Loucy (cell line): ENCODE measurements at regions not wholly inside any gene's neighbourhood (a gene's known extent, or its start where the extent isn't known, plus 50 kb on each side); places are given as distances from the start of the nearest gene placed in this dataset.

Experiments used
- H2AFZ ChIP-seq: fragments of 200-600 bp; sonication (generic); 2 replicates; pipeline ENCODE4 v1.6.0; 2016; ENCODE audit warnings: antibody characterized with exemption, mild to moderate bottlenecking, low read length, moderate library complexity
- H3F3A ChIP-seq: fragments of 200-600 bp; 2 replicates; pipeline ENCODE4 v1.6.0; 2016; ENCODE audit warnings: antibody characterized with exemption, low read depth, mild to moderate bottlenecking
- H3K27me3 ChIP-seq: fragments of 200-600 bp; sonication (generic); 2 replicates; pipeline ENCODE4 v1.6.1; 2014; ENCODE audit warnings: low read length, mild to moderate bottlenecking; ENCODE audit not compliant: insufficient read depth, poor library complexity, severe bottlenecking
- H3K36me3 ChIP-seq: fragments of 200-600 bp; sonication (generic); 2 replicates; pipeline ENCODE4 v1.6.1; 2016; ENCODE audit warnings: low read length; ENCODE audit not compliant: insufficient read depth
- H3K4me1 ChIP-seq: fragments of 200-600 bp; sonication (generic); 2 replicates; pipeline ENCODE4 v1.5.1; 2014; ENCODE audit warnings: low read length, mild to moderate bottlenecking; ENCODE audit not compliant: insufficient read depth, poor library complexity, severe bottlenecking
- H3K4me2 ChIP-seq: fragments of 200-600 bp; sonication (generic); 2 replicates; pipeline ENCODE4 v1.6.0; 2014; ENCODE audit warnings: antibody characterized with exemption, low read length, low read depth, mild to moderate bottlenecking; ENCODE audit not compliant: poor library complexity, severe bottlenecking
- H3K4me3 ChIP-seq: fragments of 200-600 bp; sonication (generic); 2 replicates; pipeline ENCODE4 v1.5.1; 2014; ENCODE audit warnings: low read length, mild to moderate bottlenecking, mixed read lengths; ENCODE audit not compliant: poor library complexity, severe bottlenecking
- H3K79me2 ChIP-seq: fragments of 200-600 bp; sonication (generic); 2 replicates; pipeline ENCODE4 v1.6.1; 2014; ENCODE audit warnings: low read length; ENCODE audit not compliant: insufficient read depth
- H3K9ac ChIP-seq: fragments of 200-600 bp; sonication (generic); 2 replicates; pipeline ENCODE4 v1.6.0; 2014; ENCODE audit warnings: mild to moderate bottlenecking, low read depth, low read length, moderate library complexity; ENCODE audit not compliant: poor library complexity, severe bottlenecking
- H3K9me2 ChIP-seq: fragments of 200-600 bp; sonication (generic); replicated peaks from 2 replicates; pipeline ENCODE4 v1.6.1; 2016; ENCODE audit warnings: low read depth, low read length, mixed read lengths
- H3K9me3 ChIP-seq: fragments of 200-600 bp; sonication (generic); 2 replicates; pipeline ENCODE4 v1.6.1; 2014; ENCODE audit warnings: mild to moderate bottlenecking, antibody characterized with exemption, low read length, low read depth; ENCODE audit not compliant: insufficient read depth
- H4K20me1 ChIP-seq: fragments of 200-600 bp; sonication (generic); 2 replicates; pipeline ENCODE4 v1.6.0; 2014; ENCODE audit warnings: antibody characterized with exemption, low read length, mild to moderate bottlenecking; ENCODE audit not compliant: insufficient read depth, poor library complexity, severe bottlenecking
- CTCF ChIP-seq: fragments of 200-600 bp; sonication (generic); conservative IDR thresholded peaks from 2 replicates; pipeline ENCODE4 v1.5.1; 2014; ENCODE audit warnings: mild to moderate bottlenecking, antibody characterized with exemption, low read length
- EZH2phosphoT487 ChIP-seq: fragments of 200-600 bp; IDR thresholded peaks from 2 replicates; pipeline ENCODE4 v1.6.1; 2018; ENCODE audit warnings: antibody characterized with exemption, mild to moderate bottlenecking, moderate library complexity, borderline replicate concordance

- Histone ChIP-seq H3K4me2 (peak overlapping the region; percentile 48), H2AFZ (peak overlapping the region; percentile 44; the same call in 1 of the 2 replicates), H3F3A (no peaks in the 10 kb centered on the region), H3K79me2 (no peaks in the 10 kb centered on the region), H3K9me2 (no peaks in the 10 kb centered on the region), H3K27me3 (no peaks in the 10 kb centered on the region), H3K4me1 (peaks cover 13% of the 10 kb centered on the region), H3K36me3 (no peaks in the 10 kb centered on the region), H3K9ac (no peak overlapping the region), H3K4me3 (no peak overlapping the region), H3K9me3 (no peaks in the 10 kb centered on the region), H4K20me1 (no peaks in the 10 kb centered on the region)
- no peak for TF ChIP-seq CTCF
- TF ChIP-seq EZH2phosphoT487: no peak
These were observed 121.9 kb upstream of the LGALSL start for GRCh38 chr2:64331849-64332699.

DNA sequence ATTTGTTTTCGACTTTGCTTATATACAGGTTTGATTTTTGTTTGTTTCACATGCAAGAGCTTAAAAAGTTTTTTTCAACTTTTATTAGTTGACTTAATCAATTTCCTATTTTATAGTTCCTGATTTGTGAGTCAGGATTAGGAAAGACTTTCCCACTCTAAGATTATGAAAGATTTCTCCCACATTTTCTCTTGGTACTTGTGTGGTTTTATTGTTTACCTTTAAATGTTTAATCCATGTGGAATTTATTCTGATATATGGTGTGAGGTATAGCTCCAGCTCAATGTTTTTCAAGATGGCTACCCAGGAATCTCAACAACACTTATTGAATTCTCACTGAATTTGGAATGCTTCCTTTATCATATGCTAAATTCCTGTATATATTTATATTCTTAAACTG is 117.8 kb upstream of the LGALSL start:
- Histone ChIP-seq H3K4me1 (peaks cover 11% of the 10 kb centered on the region), H3F3A (no peaks in the 10 kb centered on the region), H2AFZ (no peak overlapping the region), H4K20me1 (no peaks in the 10 kb centered on the region), H3K79me2 (no peaks in the 10 kb centered on the region), H3K9me2 (no peaks in the 10 kb centered on the region), H3K9ac (no peak overlapping the region), H3K4me2 (no peak overlapping the region), H3K27me3 (no peaks in the 10 kb centered on the region), H3K4me3 (no peak overlapping the region), H3K9me3 (no peaks in the 10 kb centered on the region), H3K36me3 (no peaks in the 10 kb centered on the region)
- TF ChIP-seq CTCF: no peak
- no peak for TF ChIP-seq EZH2phosphoT487

DNA sequence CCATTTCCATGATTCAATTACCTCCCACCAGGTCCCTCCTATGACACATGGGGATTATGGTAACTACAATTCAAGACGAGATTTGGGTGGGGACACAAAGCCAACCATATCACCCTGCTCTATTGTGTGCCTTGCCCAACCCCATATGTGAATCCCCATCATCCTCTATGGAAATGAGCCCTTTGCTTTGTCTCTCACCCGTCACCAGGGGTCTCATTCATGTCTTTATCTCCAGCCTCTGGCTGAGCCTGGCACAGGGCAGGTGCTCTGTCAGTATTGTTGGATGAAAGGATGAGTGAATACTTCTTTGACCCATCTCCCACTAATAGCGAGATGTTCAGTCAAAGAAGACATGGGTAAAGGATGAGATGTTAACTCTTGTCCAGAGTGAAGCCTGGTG is 116.6 kb upstream of the LGALSL start:
- Histone ChIP-seq H3K4me2 (no peak overlapping the region), H4K20me1 (no peaks in the 10 kb centered on the region), H3K9me2 (no peaks in the 10 kb centered on the region), H3K9ac (no peak overlapping the region), H3F3A (no peaks in the 10 kb centered on the region), H3K9me3 (no peaks in the 10 kb centered on the region), H3K79me2 (no peaks in the 10 kb centered on the region), H3K27me3 (no peaks in the 10 kb centered on the region), H2AFZ (no peak overlapping the region), H3K36me3 (no peaks in the 10 kb centered on the region), H3K4me3 (no peak overlapping the region), H3K4me1 (no peaks in the 10 kb centered on the region)
- TF ChIP-seq EZH2phosphoT487 (no peak), CTCF (no peak)
